GM23248 (cell line): ENCODE measurements at regions not wholly inside any gene's neighbourhood (a gene's known extent, or its start where the extent isn't known, plus 50 kb on each side); places are given as distances from the start of the nearest gene placed in this dataset.
A peak's percentile ranks its signal among the peaks of the same experiment; 100 is the strongest.

Experiments
- DNase-seq: peaks from one replicate; pipeline ENCODE4 v3.0.0-alpha.2; 2015
- H2AFZ ChIP-seq: fragments of 200-600 bp; sonication (generic); 2 replicates; pipeline ENCODE4 v1.6.1; 2016; ENCODE audit warnings: antibody characterized with exemption
- H3F3A ChIP-seq: fragments of 200-600 bp; sonication (generic); 2 replicates; pipeline ENCODE4 v1.6.1; 2016; ENCODE audit warnings: mild to moderate bottlenecking, antibody characterized with exemption, mixed run types; ENCODE audit not compliant: insufficient read depth
- H3K27ac ChIP-seq: fragments of 200-600 bp; sonication (generic); 2 replicates; pipeline ENCODE4 v1.5.1; 2016; ENCODE audit warnings: mild to moderate bottlenecking
- H3K27me3 ChIP-seq: fragments of 200-600 bp; sonication (generic); replicated peaks from 2 replicates; pipeline ENCODE4 v1.6.1; 2016; ENCODE audit warnings: mild to moderate bottlenecking; ENCODE audit not compliant: insufficient read depth
- H3K36me3 ChIP-seq: fragments of 200-600 bp; sonication (generic); 2 replicates; pipeline ENCODE4 v1.6.1; 2016; ENCODE audit warnings: low read depth, mild to moderate bottlenecking
- H3K4me1 ChIP-seq: fragments of 200-600 bp; sonication (generic); 2 replicates; pipeline ENCODE4 v1.6.1; 2016; ENCODE audit warnings: mild to moderate bottlenecking; ENCODE audit not compliant: insufficient read depth
- H3K4me2 ChIP-seq: fragments of 200-600 bp; sonication (generic); one replicate; pipeline ENCODE4 v1.6.1; 2016; ENCODE audit warnings: mild to moderate bottlenecking; ENCODE audit not compliant: unreplicated experiment
- H3K4me3 ChIP-seq: fragments of 200-600 bp; sonication (generic); 2 replicates; pipeline ENCODE4 v1.5.1; 2016; ENCODE audit warnings: mild to moderate bottlenecking
- H3K79me2 ChIP-seq: fragments of 200-600 bp; sonication (generic); 2 replicates; pipeline ENCODE4 v1.6.1; 2016; ENCODE audit warnings: mild to moderate bottlenecking; ENCODE audit not compliant: insufficient read depth
- H3K9ac ChIP-seq: fragments of 200-600 bp; sonication (generic); 2 replicates; pipeline ENCODE4 v1.6.1; 2016; ENCODE audit warnings: mild to moderate bottlenecking
- H3K9me2 ChIP-seq: fragments of 200-600 bp; sonication (generic); 2 replicates; pipeline ENCODE4 v1.6.1; 2016; ENCODE audit warnings: mixed run types, mild to moderate bottlenecking, moderate library complexity; ENCODE audit not compliant: insufficient read depth
- H3K9me3 ChIP-seq: fragments of 200-600 bp; sonication (generic); one replicate; pipeline ENCODE4 v1.6.1; 2017; ENCODE audit warnings: low read depth
- H4K20me1 ChIP-seq: fragments of 200-600 bp; sonication (generic); 2 replicates; pipeline ENCODE4 v1.6.0; 2016; ENCODE audit not compliant: insufficient read depth
- EZH2 ChIP-seq: fragments of 200-600 bp; sonication (generic); IDR thresholded peaks from 2 replicates; pipeline ENCODE4 v1.6.1; 2018; ENCODE audit warnings: antibody characterized with exemption, mild to moderate bottlenecking; ENCODE audit not compliant: insufficient read depth, poor library complexity, severe bottlenecking
- EZH2phosphoT487 ChIP-seq: fragments of 200-600 bp; sonication (generic); IDR thresholded peaks from 2 replicates; pipeline ENCODE4 v1.6.1; 2018; ENCODE audit warnings: antibody characterized with exemption, moderate library complexity, mild to moderate bottlenecking, low read depth; ENCODE audit not compliant: insufficient read depth
- WGBS, 2 experiments: methylation state at CpG; one replicate each; pipeline ENCODE4 v1.1.6; 2015 to 2017; ENCODE audit warnings: low lambda C conversion rate in 2 of 2, low coverage in 1 of 2; ENCODE audit errors: missing lambda C conversion rate in 2 of 2; 5-methylcytosine and 5-hydroxymethylcytosine counted together
- in situ Hi-C: fragments of 300-500 bp; cut with MboI; formaldehyde crosslinking; loops from 2 replicates; pipeline ENCODE4 v1.15.0; 2020

DNA sequence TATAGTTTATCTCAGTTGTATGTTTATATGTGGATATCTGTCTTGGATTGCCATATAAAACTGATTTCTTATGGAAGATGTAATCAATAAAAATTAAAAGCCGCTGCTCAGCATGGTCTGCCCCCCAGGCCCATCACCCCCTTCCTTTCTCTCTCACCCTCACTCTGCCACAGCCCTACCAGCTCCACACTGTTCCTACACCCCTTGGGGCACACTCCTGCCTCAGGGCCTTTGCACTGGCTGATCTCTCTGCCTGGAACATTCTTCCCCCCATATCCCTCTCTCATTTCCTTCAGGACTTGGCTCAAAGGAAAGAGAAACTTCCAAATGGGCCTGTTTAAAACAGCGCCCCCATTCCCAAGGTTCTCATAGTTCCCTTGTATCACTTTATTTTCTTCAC lies 63.1 kb downstream of the LRRC32 start:
- H3K9ac ChIP-seq, result no peak overlapping the region
- no peaks in the 10 kb centered on the region for H3K9me2 ChIP-seq
- DNase-seq, result no peak
- TF ChIP-seq EZH2phosphoT487 (no peak), EZH2 (no peak)
- in situ Hi-C loops, result no loop called here
- no peak overlapping the region for H3K27ac ChIP-seq
- H3K4me3 ChIP-seq, result no peak overlapping the region
- H3F3A ChIP-seq, result peaks cover 6% of the 10 kb centered on the region; the same call in 1 of the 2 replicates
- no peaks in the 10 kb centered on the region for H3K27me3 ChIP-seq
- 100% methylated on average over 2 of the region's 2 CpGs for WGBS, 2 experiments
- no peaks in the 10 kb centered on the region for H3K36me3 ChIP-seq
- no peak overlapping the region for H3K4me2 ChIP-seq
- H3K4me1 ChIP-seq, result peaks cover 30% of the 10 kb centered on the region
- no peaks in the 10 kb centered on the region for H3K9me3 ChIP-seq
- no peaks in the 10 kb centered on the region for H3K79me2 ChIP-seq
- H2AFZ ChIP-seq, result no peak overlapping the region
- no peaks in the 10 kb centered on the region for H4K20me1 ChIP-seq

DNA sequence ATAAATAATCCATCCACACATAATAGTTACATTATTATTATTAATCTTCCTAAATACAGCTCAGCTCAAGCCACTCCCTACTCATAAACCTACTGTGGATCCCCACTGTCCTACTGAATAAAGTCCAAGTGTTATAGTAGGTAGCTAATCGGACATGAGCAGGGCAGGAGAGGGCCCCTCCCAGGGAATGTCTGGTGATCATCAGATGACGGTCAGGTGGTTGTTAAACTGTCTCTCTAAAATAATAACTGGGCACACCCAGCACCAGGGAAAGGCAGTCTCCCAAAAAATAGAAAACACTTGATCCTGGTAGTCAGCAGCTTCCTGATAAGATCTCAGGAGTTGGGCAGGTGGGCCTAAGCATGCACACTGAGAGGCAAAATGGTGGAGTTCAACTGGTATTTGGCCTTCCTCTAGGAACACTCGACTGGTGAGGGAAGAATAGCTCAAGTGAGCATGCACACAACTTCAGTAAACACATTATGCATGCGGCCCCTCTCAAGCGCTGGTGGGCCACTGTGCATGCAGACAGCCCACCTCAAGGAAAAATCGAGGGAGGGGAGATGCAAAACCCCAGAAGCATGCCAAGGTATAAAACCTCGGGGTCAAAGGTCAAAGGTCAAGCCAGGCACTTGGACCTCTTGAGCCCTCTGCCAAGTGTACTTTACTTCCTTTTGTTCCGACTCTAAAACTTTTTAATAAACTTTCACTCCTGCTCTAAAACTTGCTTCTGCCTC lies 65.0 kb downstream of the LRRC32 start:
- Histone ChIP-seq H4K20me1 (no peaks in the 10 kb centered on the region), H2AFZ (no peak overlapping the region), H3K4me3 (no peak overlapping the region), H3K27ac (no peak overlapping the region), H3K4me1 (peaks cover 30% of the 10 kb centered on the region), H3K36me3 (no peaks in the 10 kb centered on the region), H3F3A (peaks cover 6% of the 10 kb centered on the region; the same call in 1 of the 2 replicates), H3K9me2 (no peaks in the 10 kb centered on the region), H3K27me3 (no peaks in the 10 kb centered on the region), H3K79me2 (no peaks in the 10 kb centered on the region), H3K4me2 (no peak overlapping the region), H3K9ac (no peak overlapping the region; the same call in 1 of the 2 replicates), H3K9me3 (no peaks in the 10 kb centered on the region)
- in situ Hi-C loops, result no loop called here
- no peak for DNase-seq
- 62 to 69% methylated on average over 8 of the region's 8 CpGs for WGBS, 2 experiments
- TF ChIP-seq EZH2phosphoT487, result no peak
- no peak for TF ChIP-seq EZH2

DNA sequence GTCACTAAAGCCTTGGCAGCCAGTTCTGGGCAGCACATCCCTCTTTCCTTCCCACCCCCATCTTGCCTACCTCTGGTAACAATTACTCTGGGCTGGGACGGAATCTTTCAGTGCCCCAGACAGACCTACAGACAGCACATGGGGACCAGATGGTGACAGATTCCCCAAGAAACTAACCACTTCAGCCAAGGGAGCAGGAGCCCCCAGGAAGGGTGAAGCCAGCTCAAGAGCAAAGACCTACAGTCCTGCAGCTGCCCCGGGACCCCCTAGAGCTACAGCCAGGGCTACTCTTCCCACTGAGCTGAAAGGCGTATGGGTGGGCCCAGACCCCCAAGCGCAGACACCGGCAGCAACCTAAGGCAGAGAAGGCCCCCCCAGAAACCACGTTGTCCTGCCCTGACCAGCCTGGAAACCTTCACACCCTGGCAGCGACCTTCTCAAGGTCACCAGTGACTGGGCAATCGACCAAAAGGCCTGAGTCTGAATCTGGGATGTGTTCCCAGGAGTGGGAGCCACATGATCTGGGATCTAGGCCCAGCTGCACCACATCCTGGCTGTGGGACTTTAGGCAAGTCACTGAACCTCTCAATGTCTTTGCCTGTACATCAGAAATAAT lies 65.8 kb downstream of the LRRC32 start:
- H3K27me3 ChIP-seq, result no peaks in the 10 kb centered on the region
- TF ChIP-seq EZH2phosphoT487 (no peak), EZH2 (no peak)
- H3K27ac ChIP-seq, result no peak overlapping the region
- H3K79me2 ChIP-seq, result no peaks in the 10 kb centered on the region
- H3K4me1 ChIP-seq, result peaks cover 30% of the 10 kb centered on the region
- WGBS, 2 experiments, result 39 to 41% methylated on average over 8 of the region's 8 CpGs
- peaks cover 6% of the 10 kb centered on the region; the same call in 1 of the 2 replicates for H3F3A ChIP-seq
- peak overlapping the region; percentile 8 for H3K4me2 ChIP-seq
- H4K20me1 ChIP-seq, result no peaks in the 10 kb centered on the region
- peak overlapping the region; percentile 13; the same call in 1 of the 2 replicates for H3K9ac ChIP-seq
- H3K9me2 ChIP-seq, result no peaks in the 10 kb centered on the region
- no peaks in the 10 kb centered on the region for H3K9me3 ChIP-seq
- DNase-seq, result peak; percentile 90
- no peak overlapping the region for H2AFZ ChIP-seq
- H3K4me3 ChIP-seq, result no peak overlapping the region
- H3K36me3 ChIP-seq, result no peaks in the 10 kb centered on the region
- in situ Hi-C loops, result no loop called here

DNA sequence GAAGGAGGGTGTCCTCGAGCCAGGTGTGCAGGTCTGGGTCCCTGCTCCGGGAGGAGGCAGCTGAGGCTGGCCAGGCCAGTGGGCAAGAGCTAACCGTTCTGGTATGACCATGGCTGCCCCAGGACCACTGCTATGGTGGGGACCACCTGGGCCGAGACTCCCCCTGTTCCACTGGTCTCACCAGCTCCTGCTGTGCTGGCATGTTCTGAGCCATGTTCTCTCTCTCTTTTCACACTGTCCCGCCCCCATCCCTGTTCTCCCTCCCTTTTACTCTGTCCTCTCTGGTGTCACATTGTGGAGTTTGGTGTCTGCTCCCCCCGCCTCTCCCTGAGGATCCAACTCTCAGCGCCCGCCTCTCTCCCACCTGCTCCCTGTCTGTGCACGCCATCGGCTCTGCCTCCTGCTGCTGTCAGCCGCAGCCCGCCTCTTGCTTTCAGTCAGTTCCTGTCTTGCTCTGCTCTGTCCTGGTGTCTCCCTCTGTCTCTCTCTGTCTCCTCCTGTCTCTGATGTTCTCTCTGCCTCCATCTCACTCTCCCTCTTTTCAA lies 66.4 kb downstream of the LRRC32 start:
- Histone ChIP-seq H3K36me3 (no peaks in the 10 kb centered on the region), H3K4me2 (peak overlapping the region; percentile 8)
- in situ Hi-C loops, result no loop called here

More for the DNA sequence above, 66.4 kb downstream of the LRRC32 start:
- H3K9me2 ChIP-seq, result no peaks in the 10 kb centered on the region
- no peaks in the 10 kb centered on the region for H3K27me3 ChIP-seq
- H3K79me2 ChIP-seq, result no peaks in the 10 kb centered on the region
- TF ChIP-seq EZH2phosphoT487 (no peak), EZH2 (no peak)
- H3K4me3 ChIP-seq, result no peak overlapping the region
- DNase-seq, result peak; percentile 44
- peaks cover 30% of the 10 kb centered on the region for H3K4me1 ChIP-seq
- H3K27ac ChIP-seq, result no peak overlapping the region
- H4K20me1 ChIP-seq, result no peaks in the 10 kb centered on the region
- H3K9me3 ChIP-seq, result no peaks in the 10 kb centered on the region
- H3K9ac ChIP-seq, result peak overlapping the region; percentile 13; the same call in 1 of the 2 replicates
- H3F3A ChIP-seq, result peaks cover 6% of the 10 kb centered on the region; the same call in 1 of the 2 replicates
- 40 to 43% methylated on average over 11 to 12 of the region's 12 CpGs for WGBS, 2 experiments
- no peak overlapping the region for H2AFZ ChIP-seq
